Activated T-cell treated with anti-CD3 and anti-CD28 coated beads, Interleukin-2, amount 50 U/mL, for 4 hours (primary cell): ENCODE measurements at regions not wholly inside any gene's neighbourhood (a gene's known extent, or its start where the extent isn't known, plus 50 kb on each side); places are given as distances from the start of the nearest gene placed in this dataset.

Experiments used
- ATAC-seq, 2 donors: fragments of 200-7000 bp; cut with Tn5 transposase; one replicate each; pipeline ENCODE4 v1.10.0; 2021
- DNase-seq: peaks from one replicate; pipeline ENCODE4 v3.0.0-alpha.2; 2020
- H3K27me3 Mint-ChIP-seq: one replicate; pipeline ENCODE4 v1.8.0; 2021; ENCODE audit warnings: low read depth, mixed read lengths
- H3K36me3 Mint-ChIP-seq: one replicate; pipeline ENCODE4 v1.8.0; 2022; ENCODE audit warnings: mixed read lengths; ENCODE audit not compliant: insufficient read depth
- H3K4me1 Mint-ChIP-seq: one replicate; pipeline ENCODE4 v1.8.0; 2021; ENCODE audit warnings: low read depth, mixed read lengths
- H3K4me3 Mint-ChIP-seq: one replicate; pipeline ENCODE4 v1.8.0; 2021; ENCODE audit warnings: mild to moderate bottlenecking, moderate library complexity, mixed read lengths
- H3K9me3 Mint-ChIP-seq: one replicate; pipeline ENCODE4 v1.8.0; 2021; ENCODE audit warnings: mixed read lengths

GRCh38 chr11:76267556-76267955, 61.3 kb upstream of the WNT11 start:
- H3K36me3 Mint-ChIP-seq = no peaks in the 10 kb centered on the region
- peaks cover 2% of the 10 kb centered on the region for H3K27me3 Mint-ChIP-seq
- DNase-seq (no peak), ATAC-seq (no peak)
- H3K4me3 Mint-ChIP-seq = no peak overlapping the region
- H3K9me3 Mint-ChIP-seq = no peaks in the 10 kb centered on the region
- H3K4me1 Mint-ChIP-seq = no peaks in the 10 kb centered on the region

- peaks cover 2% of the 10 kb centered on the region for H3K27me3 Mint-ChIP-seq
- ATAC-seq (no peak), DNase-seq (no peak)
- no peaks in the 10 kb centered on the region for H3K36me3 Mint-ChIP-seq
- no peak overlapping the region for H3K4me3 Mint-ChIP-seq
- no peaks in the 10 kb centered on the region for H3K9me3 Mint-ChIP-seq
- H3K4me1 Mint-ChIP-seq = no peaks in the 10 kb centered on the region
Measured at GRCh38 chr11:76266286-76267100, 60.2 kb upstream of the WNT11 start.

GRCh38 chr11:76265771-76266241, 59.5 kb upstream of the WNT11 start:
- DNase-seq (no peak), ATAC-seq (no peak)
- Mint-ChIP-seq H3K4me3 (no peak overlapping the region), H3K36me3 (no peaks in the 10 kb centered on the region), H3K27me3 (peaks cover 2% of the 10 kb centered on the region), H3K4me1 (no peaks in the 10 kb centered on the region), H3K9me3 (no peaks in the 10 kb centered on the region)

- H3K27me3 Mint-ChIP-seq = peaks cover 2% of the 10 kb centered on the region
- no peaks in the 10 kb centered on the region for H3K4me1 Mint-ChIP-seq
- no peaks in the 10 kb centered on the region for H3K9me3 Mint-ChIP-seq
- H3K36me3 Mint-ChIP-seq = no peaks in the 10 kb centered on the region
- DNase-seq = no peak
- ATAC-seq = no peak
- no peak overlapping the region for H3K4me3 Mint-ChIP-seq
Measured at GRCh38 chr11:76263657-76264056, 57.4 kb upstream of the WNT11 start.

GRCh38 chr11:76263166-76263565, 56.9 kb upstream of the WNT11 start:
- Mint-ChIP-seq H3K27me3 (peaks cover 2% of the 10 kb centered on the region), H3K36me3 (no peaks in the 10 kb centered on the region), H3K4me1 (no peaks in the 10 kb centered on the region), H3K4me3 (no peak overlapping the region), H3K9me3 (no peaks in the 10 kb centered on the region)
- no peak for DNase-seq
- ATAC-seq = no peak

- Mint-ChIP-seq H3K36me3 (no peaks in the 10 kb centered on the region), H3K4me3 (no peak overlapping the region), H3K4me1 (no peaks in the 10 kb centered on the region), H3K9me3 (no peaks in the 10 kb centered on the region), H3K27me3 (peaks cover 2% of the 10 kb centered on the region)
- DNase-seq (no peak), ATAC-seq (no peak)
Measured at GRCh38 chr11:76260296-76260925, 54.1 kb upstream of the WNT11 start.

GRCh38 chr11:76259299-76259908, 53.1 kb upstream of the WNT11 start:
- Mint-ChIP-seq H3K4me1 (no peaks in the 10 kb centered on the region), H3K36me3 (no peaks in the 10 kb centered on the region), H3K27me3 (peaks cover 2% of the 10 kb centered on the region), H3K9me3 (no peaks in the 10 kb centered on the region), H3K4me3 (no peak overlapping the region)
- DNase-seq = no peak
- ATAC-seq = no peak

GRCh38 chr11:76257074-76257719, 50.9 kb upstream of the WNT11 start:
- no peaks in the 10 kb centered on the region for H3K4me1 Mint-ChIP-seq

GRCh38 chr11:76256448-76256847, 50.1 kb upstream of the WNT11 start:
- Mint-ChIP-seq H3K4me3 (no peak overlapping the region), H3K27me3 (peaks cover 2% of the 10 kb centered on the region), H3K4me1 (no peaks in the 10 kb centered on the region), H3K36me3 (no peaks in the 10 kb centered on the region), H3K9me3 (no peaks in the 10 kb centered on the region)
- no peak for DNase-seq
- no peak for ATAC-seq

More at GRCh38 chr11:76257074-76257719, 50.9 kb upstream of the WNT11 start:
- ATAC-seq = no peak
- DNase-seq = no peak
- H3K27me3 Mint-ChIP-seq = no peaks in the 10 kb centered on the region
- H3K4me3 Mint-ChIP-seq = no peak overlapping the region
- H3K9me3 Mint-ChIP-seq = no peaks in the 10 kb centered on the region
- no peaks in the 10 kb centered on the region for H3K36me3 Mint-ChIP-seq
